Neural cell (in vitro differentiated cells): ENCODE measurements at regions not wholly inside any gene's neighbourhood (a gene's known extent, or its start where the extent isn't known, plus 50 kb on each side); places are given as distances from the start of the nearest gene placed in this dataset.

Experiments used
- CTCF ChIP-seq: fragments of 450-650 bp; IDR thresholded peaks from 2 replicates; pipeline ENCODE4 v1.5.1; 2014; ENCODE audit warnings: antibody characterized with exemption, mild to moderate bottlenecking, moderate library complexity; ENCODE audit not compliant: poor library complexity, severe bottlenecking
- EZH2 ChIP-seq: fragments of 200-600, 300-800 bp; shearing (Covaris generic), sonication (generic); IDR thresholded peaks from 2 replicates; pipeline ENCODE4 v1.6.1; 2014; ENCODE audit warnings: antibody characterized with exemption, low read length, borderline replicate concordance, mild to moderate bottlenecking; ENCODE audit not compliant: insufficient read depth, poor library complexity, severe bottlenecking
- MXI1 ChIP-seq: fragments of 450-650 bp; conservative IDR thresholded peaks from 2 replicates; pipeline ENCODE4 v1.6.1; 2014; ENCODE audit warnings: antibody characterized with exemption, mild to moderate bottlenecking; ENCODE audit not compliant: poor library complexity, severe bottlenecking
- POLR2AphosphoS5 ChIP-seq: IDR thresholded peaks from 2 replicates; pipeline ENCODE4 v1.6.1; 2012
- RAD21 ChIP-seq: fragments of 450-650 bp; conservative IDR thresholded peaks from 2 replicates; pipeline ENCODE4 v1.6.1; 2014; ENCODE audit warnings: antibody characterized with exemption, mild to moderate bottlenecking, moderate library complexity
- REST ChIP-seq: IDR thresholded peaks from 2 replicates; pipeline ENCODE4 v1.6.1; 2012; ENCODE audit warnings: borderline replicate concordance
- SMC3 ChIP-seq: fragments of 450-650 bp; conservative IDR thresholded peaks from 2 replicates; pipeline ENCODE4 v1.6.1; 2014; ENCODE audit warnings: antibody characterized with exemption, mild to moderate bottlenecking, moderate library complexity; ENCODE audit not compliant: poor library complexity
- TAF1 ChIP-seq: IDR thresholded peaks from 2 replicates; pipeline ENCODE4 v1.6.1; 2012; ENCODE audit warnings: low read depth

GRCh38 chr2:19644763-19645162, 257.0 kb downstream of the TTC32 start:
- TF ChIP-seq CTCF (no peak), POLR2AphosphoS5 (no peak), RAD21 (no peak), EZH2 (no peak), SMC3 (no peak), TAF1 (no peak), REST (no peak), MXI1 (no peak)
